ENCODE measurements at regions not wholly inside any gene's neighbourhood (a gene's known extent, or its start where the extent isn't known, plus 50 kb on each side); places are given as distances from the start of the nearest gene placed in this dataset.

- TF ChIP-seq CTCF (conservative IDR thresholded peaks at IDR 0.05; ENCODE audit: low read length) (no peak), EZH2phosphoT487 (IDR thresholded peaks at IDR 0.05; ENCODE audit: borderline replicate concordance, low read depth, low read length) (no peak)
Observed at GRCh38 chr3:196145468-196146262, 63.8 kb upstream of the TFRC start.
